Right renal pelvis (tissue), 4 donors: ENCODE measurements at regions not wholly inside any gene's neighbourhood (a gene's known extent, or its start where the extent isn't known, plus 50 kb on each side); places are given as distances from the start of the nearest gene placed in this dataset.

Experiments used
- DNase-seq, 4 donors: peaks; one replicate each; pipeline ENCODE4 v3.0.0-alpha.2; 2013; ENCODE audit warnings: low read depth in 4 of 4, low spot score in 3 of 4, missing footprints in 1 of 4

DNA sequence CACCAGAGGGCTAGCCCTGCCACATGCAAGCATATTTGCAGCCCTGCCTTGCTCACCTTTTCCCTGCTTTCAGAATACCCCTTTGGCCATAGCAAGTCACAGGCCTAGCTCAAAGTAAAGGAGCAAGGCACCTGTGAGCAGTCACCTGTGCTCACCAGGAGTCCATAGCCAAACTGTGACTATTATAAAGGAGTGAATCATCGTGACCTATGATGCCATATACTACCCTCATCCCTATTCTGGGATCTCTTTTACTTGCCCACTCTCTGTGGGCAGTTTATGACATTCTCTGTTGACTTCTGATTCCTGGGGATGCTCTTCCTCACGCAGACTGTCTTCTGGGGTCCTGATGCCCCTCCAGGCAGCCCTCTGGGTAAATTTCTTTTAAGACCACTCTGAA is 200.5 kb upstream of the NLRP1 start:
- no peak for DNase-seq

DNA sequence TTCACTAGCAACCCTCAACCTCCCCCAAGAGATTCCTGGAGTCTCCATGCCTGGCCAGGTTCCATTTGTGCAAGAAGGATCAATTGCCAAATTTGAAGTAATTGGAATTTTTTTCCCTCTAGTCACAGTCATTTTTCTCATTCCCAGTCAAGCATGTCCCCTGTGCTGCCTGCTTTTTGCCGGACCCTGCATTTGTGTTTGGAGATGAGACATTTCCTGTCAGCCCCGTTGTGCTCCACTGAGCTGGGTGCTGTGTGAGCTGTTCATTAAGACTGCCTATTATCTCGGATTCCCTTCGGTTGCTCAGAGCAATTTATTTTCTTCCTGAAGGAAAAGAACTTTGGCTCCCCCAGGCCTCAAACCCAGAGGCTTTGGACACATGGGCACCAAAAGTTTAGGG is 201.0 kb upstream of the NLRP1 start:
- DNase-seq: peak in 2 of 4 donors; percentile 52 to 55

DNA sequence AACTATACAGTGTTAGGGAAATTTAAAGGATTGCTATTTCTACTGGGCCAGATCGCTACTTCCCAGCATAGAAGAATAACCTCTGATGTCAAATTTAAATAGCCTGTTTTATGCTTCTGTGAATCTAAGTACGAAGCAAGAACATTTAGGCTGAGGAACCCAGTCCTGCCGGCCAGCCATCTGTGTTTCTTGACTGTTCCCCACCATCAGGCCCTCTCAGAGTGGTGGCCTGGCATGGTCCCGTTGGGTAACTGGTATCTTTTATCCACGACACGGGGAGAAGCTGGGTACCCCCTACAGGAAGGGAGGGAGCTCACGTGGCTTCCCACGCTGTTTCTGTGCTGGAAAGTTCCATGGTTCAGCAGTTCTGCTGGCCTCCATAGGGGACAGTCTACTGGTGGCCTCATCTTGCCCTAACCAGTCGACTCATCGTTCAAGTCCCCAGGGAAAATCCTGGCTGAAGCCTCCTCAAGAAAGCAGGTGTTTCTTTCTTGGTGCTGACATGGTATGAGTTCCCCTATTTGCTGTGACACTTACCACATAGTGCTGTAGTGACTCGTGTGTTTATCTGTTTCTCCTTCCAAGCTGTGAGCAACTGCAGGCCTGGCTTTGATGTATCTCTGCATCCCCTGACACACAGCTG is 201.7 kb upstream of the NLRP1 start:
- DNase-seq: no peak

DNA sequence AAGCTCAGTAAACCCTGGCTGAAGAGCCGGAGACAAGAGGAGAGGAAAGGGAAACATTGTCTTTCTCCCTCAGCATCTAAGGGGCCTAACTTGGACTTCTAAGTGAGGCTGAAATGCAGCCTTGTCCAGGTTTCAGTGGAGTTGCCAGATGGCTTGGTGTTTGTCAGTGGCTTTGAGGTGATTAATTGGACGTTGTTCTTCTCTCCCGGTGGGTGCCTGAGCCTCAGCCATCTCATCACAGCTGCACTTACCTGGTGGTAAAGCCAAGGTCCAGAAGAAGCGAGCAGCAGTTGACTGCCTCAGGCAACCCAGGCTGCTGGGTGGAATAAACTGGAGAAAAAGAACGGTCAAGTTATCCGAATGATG is 202.2 kb upstream of the NLRP1 start:
- DNase-seq: no peak

DNA sequence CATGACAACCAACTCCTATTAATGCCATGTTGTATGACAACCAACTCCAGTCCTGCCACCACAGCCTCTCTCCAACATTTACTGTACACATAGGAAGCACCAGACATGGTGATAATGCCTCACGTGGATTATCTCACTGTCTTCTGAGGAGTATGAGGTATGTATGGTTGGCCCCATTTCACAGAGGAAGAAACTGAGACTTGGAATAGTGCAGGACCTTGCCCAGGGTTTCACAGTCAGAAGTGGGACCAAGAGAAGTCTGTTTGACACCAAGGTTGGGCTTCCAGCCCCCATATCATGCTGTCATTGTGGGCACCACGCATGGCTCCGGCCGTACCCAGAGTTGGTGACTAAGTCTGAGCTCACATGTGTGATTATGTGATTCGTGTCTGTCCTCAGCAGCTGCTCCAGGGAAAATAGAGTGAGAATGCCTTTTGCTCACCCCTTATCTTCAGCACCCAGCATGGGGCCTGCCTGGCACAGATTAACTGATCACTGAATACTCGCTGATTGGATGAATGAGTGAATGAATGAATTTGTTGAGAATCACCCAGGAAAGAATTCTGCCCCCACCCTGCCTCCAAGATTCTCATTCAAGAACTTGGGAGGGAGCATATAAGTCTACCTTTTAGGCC is 204.1 kb upstream of the NLRP1 start:
- no peak for DNase-seq

DNA sequence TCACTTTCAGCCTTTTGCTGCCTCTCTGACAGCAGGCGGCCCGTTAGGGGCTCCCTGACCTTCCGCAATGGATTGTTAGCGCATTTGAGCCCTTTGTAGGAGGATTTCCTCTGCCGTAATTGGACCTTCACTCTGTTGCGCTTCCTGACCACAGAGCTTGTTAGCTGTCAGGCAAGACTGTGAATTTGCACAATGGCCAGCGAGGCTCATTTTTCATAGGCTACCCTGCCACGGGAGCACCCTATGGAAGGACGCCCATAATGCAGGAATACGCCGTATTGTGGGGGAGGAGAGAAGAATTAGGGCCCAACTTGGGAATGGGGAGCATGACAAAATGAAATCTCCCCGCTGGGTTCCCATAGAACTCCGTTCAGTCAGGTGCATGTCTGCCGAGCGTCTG is 205.2 kb upstream of the NLRP1 start:
- no peak for DNase-seq

DNA sequence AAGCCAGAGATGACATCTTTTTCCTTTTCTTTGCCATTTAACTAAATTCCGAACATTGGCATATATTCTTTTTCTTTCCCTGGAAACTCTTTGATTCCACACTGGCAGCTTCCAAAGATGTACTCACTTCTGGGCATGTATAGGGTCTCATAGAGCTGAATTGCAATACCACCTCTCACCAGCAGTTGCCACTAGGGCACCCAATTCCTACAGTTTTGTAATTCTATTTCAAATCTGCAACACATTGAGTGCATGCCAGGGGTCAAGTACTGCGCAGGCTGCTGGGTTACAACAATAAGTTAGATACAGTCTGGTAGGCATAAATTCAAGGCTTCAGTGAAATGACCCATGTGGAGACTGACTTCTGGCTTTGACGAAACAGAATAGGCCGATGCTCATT is 208.8 kb upstream of the NLRP1 start:
- DNase-seq: no peak

DNA sequence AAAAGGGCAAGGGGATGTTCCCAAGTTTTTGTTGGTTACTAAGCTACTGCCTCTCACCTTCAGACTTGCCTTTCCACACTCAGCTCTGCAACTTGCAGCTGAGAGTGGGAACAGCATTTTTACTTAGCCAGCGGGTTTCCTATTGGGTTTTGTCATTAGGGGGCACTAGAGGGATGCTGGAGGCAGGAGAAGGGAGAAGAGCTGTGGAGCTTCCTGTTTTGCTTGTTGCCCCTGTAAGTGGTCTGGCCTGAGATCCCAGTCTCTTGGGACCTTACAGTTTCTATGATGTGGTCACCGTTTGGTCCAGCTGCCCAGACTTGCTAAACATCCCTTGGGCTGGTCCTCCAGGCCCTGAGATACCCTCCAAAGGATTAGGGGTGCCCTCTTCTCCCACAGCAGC is 209.6 kb upstream of the NLRP1 start:
- no peak for DNase-seq

DNA sequence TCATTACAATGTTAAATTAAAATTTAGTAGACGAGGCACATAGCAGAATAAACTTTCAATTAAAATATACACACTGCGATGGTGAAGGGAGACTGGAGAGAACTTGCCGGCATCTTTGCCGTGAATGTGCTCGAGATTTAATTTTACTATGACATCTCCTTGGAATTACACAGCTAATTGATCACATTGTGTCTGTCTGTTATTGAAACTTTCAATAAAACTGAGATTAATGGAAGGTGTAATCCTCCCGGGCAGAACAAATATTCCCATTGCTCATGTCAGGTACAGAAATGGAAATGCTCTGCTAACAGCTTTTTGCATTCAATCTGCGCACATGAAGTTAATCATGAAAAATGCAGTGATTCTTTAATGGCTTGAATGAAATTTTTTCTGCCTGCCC is 210.1 kb upstream of the NLRP1 start:
- no peak for DNase-seq

DNA sequence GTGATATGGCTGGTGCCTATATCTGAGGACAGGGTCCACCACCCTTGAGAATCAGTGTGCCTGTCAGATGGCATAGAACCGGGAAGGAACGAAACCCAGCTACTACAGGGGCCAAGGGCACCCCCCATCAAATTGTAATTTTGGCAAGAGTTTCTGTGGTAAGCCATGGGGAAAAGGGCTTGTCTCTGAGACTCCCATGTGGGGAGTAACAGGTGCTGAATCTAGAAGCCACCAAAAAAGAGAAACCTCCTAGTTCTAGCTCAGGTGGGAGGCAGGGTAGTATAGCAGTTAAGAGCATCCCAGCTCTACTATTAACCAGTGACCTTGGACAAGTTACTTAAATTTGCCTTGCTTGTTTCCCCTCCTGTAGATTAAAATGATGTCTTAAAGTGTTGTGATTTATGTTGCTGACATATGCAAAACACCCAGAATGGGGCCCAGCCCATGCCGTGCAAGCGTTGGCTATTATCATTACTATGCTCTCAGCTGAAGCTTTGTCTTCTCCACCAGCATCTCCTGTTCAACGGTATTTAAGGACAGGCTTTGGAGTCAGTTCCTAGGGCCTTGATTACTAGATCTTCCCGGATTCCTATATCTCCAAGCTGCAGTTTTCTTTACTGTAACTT is 210.7 kb upstream of the NLRP1 start:
- DNase-seq: no peak

DNA sequence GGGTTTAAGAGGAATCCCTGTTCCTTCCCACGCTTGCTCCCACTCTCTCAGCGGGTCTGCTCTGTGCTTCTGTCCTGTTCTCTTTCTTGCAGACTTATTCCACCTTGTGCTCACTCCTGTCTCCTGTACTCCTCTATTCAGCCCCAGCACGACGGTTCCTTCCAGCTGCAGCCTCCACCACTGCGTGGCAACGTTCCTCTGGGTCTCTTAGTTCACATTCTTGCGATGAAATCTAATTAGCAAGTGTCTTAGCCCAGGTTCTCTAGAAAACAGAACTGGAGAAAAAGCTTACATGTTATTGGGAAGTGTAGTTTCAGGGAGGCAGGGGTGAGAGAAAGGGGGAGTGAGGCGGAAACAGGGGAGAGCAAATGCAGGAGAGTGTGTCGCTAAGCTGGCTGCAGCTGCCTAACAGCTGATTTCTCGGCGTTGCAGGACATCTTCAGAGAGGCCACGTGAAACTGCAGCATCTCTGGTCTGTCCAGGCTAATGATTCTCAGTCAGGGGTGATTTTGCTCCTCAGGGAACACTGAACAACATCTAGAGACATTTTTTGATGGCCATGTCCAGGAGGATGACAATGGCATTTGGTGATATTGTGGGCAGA is 213.2 kb upstream of the NLRP1 start:
- DNase-seq: no peak

DNA sequence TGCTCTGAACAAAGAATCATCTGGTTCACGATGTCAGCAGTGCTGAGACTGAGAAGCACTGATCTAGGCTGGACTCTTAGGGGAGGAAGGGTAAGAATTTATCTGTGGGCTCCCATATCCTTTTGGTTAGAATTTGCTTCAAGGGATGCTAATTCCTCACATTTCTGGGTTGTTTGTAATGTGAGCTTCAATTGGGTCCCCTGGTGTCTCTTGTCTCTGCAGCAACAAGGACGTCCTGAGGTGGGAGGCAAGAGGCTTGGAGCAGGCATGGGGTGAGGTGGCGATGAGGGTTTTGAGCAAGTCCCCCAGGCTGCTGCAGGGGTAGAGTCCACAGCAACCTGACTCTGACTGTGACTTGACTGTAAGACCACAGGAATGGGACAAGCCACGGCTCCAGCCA is 213.8 kb upstream of the NLRP1 start:
- DNase-seq: no peak

DNA sequence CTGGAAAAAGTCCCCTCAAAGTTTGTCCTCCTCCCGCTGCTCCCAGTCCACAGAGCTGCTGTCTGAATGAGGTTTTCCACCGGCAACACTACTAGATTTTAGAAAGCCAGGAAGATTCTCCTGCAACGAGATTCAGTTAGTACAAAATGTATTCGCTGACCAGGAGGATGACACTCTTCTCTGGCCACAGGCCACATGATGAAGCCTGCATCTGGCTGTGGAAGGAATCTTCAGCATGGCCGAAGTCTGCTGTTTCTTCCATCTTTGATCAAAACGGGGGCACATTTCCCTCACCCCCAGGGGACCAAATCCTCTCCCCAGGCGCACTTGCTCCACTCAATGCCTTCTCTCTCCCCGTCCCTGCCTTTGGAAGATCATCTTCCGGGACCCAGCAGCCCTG is 215.8 kb upstream of the NLRP1 start:
- no peak for DNase-seq

DNA sequence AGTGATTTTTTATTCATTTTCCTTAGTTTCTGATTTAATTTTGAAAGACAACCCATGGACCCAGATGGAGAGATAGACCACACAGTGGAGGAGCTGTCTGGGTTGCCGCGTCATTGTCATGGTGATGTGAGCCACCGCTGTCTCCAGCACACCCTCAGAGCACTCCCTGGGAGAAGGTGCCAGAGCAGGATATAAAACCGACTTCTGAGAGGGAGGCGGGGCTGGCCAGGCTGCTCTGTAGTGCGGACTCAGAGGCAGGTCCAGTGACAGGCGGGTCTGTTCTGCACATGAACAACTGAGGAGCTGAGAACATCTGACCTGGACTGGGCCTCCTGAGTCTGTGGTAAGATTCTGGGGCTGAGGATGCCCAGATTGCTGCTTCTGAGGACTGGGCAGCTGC is 216.3 kb upstream of the NLRP1 start:
- no peak for DNase-seq

DNA sequence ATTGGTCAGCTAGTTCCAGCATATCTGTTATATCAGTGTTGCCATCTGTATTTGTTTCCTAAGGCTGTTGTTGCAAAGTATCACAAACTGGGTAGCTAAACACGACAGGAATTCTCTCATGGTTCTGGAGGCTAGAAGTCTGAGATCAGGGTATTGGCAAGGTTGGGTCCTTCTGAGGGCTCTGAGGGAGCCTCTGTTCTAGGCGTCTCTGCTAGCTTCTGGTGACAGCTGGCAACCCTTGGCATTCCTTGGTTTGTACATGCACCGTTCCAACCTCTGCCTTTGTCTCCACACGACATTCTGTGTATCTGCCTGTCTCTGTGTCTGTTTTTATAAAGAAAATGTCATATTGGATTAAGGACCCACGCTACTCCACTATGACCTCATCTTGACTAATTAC is 219.9 kb upstream of the NLRP1 start:
- no peak for DNase-seq

DNA sequence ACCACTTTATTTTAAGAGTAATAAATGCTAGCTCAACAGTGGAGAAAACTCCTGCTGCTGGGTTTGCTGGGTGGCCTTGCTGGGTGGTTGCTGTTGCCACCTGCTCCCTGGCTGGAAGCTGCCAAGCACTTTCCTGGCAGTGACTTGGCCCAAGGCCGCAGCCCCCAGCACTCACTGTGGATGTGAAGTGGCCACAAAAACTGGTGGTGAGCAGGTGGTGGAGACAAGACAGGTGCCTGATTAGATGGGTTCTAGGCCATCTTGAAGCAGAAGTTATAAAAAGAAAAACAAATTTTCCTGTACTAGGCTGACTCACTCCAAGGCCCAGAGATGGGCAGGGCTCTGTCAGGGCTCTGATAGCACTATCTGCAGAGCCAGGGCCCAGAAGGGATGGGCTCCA is 224.7 kb upstream of the NLRP1 start:
- no peak for DNase-seq

DNA sequence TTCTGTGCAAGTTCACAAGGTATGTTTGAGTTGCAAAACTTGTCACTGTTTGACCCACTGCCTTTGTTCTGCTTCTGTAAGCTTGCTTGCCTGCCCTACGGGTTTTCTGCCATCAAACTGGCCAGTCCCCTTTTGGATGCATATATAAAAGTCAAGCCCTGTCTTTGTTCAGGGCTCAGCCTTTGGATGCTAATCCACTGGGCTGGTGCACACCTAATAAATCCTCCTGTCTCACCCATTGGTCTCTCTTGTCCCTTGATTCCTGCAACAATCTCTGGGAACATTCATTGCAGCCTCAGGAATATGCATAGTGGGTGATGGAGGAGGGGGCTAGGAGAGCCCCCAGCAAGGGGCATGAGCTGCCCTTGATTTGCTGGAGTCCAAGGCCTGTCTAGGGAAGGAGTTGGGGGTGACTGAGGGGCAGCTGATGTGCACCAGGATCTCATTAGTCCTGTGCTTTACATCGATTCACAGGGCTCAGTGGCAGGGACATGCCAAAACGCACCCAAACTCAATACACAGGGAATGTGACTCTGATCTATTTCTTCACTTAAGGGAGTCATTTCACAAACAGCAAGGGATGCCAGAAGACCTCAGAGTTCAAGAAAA is 225.4 kb upstream of the NLRP1 start:
- no peak for DNase-seq

DNA sequence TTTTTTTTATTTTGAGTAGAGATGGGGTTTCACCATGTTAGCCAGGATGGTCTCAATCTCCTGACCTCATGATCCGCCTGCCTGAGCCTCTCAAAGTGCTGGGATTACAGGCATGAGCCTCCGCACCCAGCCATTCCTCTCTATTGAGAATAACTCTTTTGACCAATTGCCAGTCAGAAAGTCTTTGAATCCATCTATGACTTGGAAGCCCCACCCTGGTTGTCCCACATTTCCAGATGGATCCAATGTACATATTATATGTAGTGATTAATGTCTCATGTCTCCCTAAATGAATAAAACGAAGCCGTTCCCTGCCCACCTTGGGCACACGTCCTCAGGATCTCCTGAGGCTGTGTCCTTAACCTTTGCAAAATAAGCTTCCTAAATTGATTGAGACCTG is 228.3 kb upstream of the NLRP1 start:
- no peak for DNase-seq

DNA sequence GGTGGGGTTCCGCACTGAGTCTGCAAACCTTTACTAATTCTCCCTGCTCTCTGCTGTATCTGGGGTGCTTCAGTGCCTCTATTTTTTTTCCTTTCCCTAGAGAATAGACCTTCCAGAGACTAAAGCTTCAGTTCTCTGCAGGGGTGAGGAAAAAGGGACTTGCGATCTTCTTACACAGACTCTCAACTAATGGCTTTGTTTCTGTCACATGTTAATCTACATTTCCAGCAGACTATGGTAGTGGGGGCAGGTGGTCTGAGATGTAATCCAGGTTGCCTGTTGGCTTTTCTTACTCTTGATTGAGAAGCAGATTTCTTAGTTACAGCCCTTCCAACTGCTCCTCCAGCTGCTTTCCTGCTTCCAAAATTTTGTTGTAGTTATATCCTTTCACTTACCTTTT is 229.0 kb upstream of the NLRP1 start:
- no peak for DNase-seq

DNA sequence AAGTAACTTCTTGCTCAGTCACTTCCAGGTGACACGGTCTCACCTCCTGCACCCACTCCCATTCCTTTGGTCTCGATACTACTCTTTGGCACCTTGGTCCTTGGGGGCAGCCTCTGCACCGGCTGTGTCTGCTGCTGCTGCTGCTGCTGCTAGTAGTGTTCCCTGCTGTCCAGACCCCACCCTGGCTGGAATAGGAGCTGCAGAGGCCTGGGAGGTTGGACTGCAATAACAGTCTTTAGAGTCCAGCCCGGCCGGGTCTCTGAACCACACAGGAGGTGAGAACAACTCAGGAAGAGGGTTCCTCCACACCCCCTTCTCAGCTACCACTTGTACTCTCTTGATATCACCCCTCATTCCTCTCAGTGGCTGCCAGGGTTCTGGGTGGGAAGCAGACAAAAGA is 231.1 kb upstream of the NLRP1 start:
- DNase-seq: no peak

DNA sequence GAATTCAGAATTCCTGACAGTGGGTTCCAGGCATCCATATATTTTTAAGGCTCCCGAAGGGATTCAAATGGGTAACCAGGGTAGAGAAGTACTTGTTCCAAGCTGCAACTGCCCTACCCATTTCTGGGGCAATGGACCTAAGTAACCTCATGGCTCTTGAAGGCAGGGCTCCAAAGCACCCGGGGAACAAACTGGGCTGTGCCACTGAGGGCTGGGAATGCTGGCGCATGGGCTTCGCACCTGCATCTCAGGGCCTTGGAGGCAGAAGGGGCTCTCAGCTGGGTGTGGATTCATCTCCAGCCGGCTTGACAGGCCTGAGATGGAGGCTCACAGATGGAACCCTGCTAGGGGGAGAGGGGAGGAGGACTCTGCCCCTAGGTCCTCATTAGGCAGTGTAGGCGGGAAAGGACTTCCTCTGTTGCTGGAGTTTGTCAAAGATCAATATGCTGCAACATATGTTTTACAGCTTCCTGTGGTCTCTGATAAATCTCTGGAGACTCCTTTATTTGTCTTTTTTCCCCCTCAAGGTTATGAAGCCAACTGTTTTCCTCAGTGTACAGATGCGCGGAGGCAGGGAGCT is 232.3 kb upstream of the NLRP1 start:
- DNase-seq: no peak
